GM23338 (cell line): ENCODE measurements at regions not wholly inside any gene's neighbourhood (a gene's known extent, or its start where the extent isn't known, plus 50 kb on each side); places are given as distances from the start of the nearest gene placed in this dataset.

Experiments
- ATAC-seq: fragments of 200-7000 bp; cut with Tn5 transposase; 3 replicates; pipeline ENCODE4 v1.9.1; 2020
- DNase-seq: peaks from one replicate; pipeline ENCODE4 v3.0.0-alpha.2; 2015; ENCODE audit warnings: low spot score
- H2AFZ ChIP-seq: fragments of 200-600 bp; sonication (generic); 2 replicates; pipeline ENCODE4 v1.8.0; 2016; ENCODE audit warnings: antibody characterized with exemption, mild to moderate bottlenecking, moderate library complexity
- H3F3A ChIP-seq: fragments of 200-600 bp; sonication (generic); replicated peaks from 2 replicates; pipeline ENCODE4 v1.8.0; 2017; ENCODE audit warnings: antibody characterized with exemption, mixed run types, low read depth
- H3K27ac ChIP-seq: fragments of 200-600 bp; sonication (generic); 2 replicates; pipeline ENCODE4 v1.6.1; 2016; ENCODE audit warnings: low read depth
- H3K27me3 ChIP-seq: fragments of 200-600 bp; sonication (generic); 2 replicates; pipeline ENCODE4 v1.8.0; 2016; ENCODE audit warnings: mild to moderate bottlenecking, mixed run types, moderate library complexity; ENCODE audit not compliant: insufficient read depth
- H3K36me3 ChIP-seq: fragments of 200-600 bp; sonication (generic); 2 replicates; pipeline ENCODE4 v1.8.0; 2016; ENCODE audit warnings: mild to moderate bottlenecking; ENCODE audit not compliant: insufficient read depth
- H3K4me1 ChIP-seq: fragments of 200-600 bp; sonication (generic); 2 replicates; pipeline ENCODE4 v1.8.0; 2016; ENCODE audit warnings: mild to moderate bottlenecking, moderate library complexity; ENCODE audit not compliant: insufficient read depth
- H3K4me2 ChIP-seq: fragments of 200-600 bp; sonication (generic); 2 replicates; pipeline ENCODE4 v1.7.1; 2017; ENCODE audit warnings: mixed run types
- H3K4me3 ChIP-seq: fragments of 200-600 bp; sonication (generic); 2 replicates; pipeline ENCODE4 v1.6.1; 2016; ENCODE audit warnings: mixed run types
- H3K79me2 ChIP-seq: fragments of 200-600 bp; sonication (generic); replicated peaks from 2 replicates; pipeline ENCODE4 v1.8.0; 2017; ENCODE audit warnings: mild to moderate bottlenecking; ENCODE audit not compliant: insufficient read depth
- H3K9me2 ChIP-seq: fragments of 200-600 bp; sonication (generic); 2 replicates; pipeline ENCODE4 v1.8.0; 2017; ENCODE audit not compliant: insufficient read depth
- H4K20me1 ChIP-seq: fragments of 200-600 bp; sonication (generic); replicated peaks from 2 replicates; pipeline ENCODE4 v1.8.0; 2017; ENCODE audit warnings: mild to moderate bottlenecking; ENCODE audit not compliant: insufficient read depth
- H3K27ac Mint-ChIP-seq: 2 replicates; pipeline ENCODE4 v1.8.0; 2020; ENCODE audit warnings: inconsistent platforms, mild to moderate bottlenecking, moderate library complexity, mixed read lengths
- H3K27me3 Mint-ChIP-seq: 3 replicates; pipeline ENCODE4 v1.8.0; 2022; ENCODE audit warnings: low read depth, mild to moderate bottlenecking, moderate library complexity, mixed read lengths, inconsistent platforms; ENCODE audit not compliant: insufficient read depth, poor library complexity
- H3K36me3 Mint-ChIP-seq: 3 replicates; pipeline ENCODE4 v1.8.0; 2021; ENCODE audit warnings: low read depth, mild to moderate bottlenecking, inconsistent platforms, moderate library complexity, mixed read lengths
- H3K4me1 Mint-ChIP-seq: 3 replicates; pipeline ENCODE4 v1.8.0; 2020; ENCODE audit warnings: mild to moderate bottlenecking, inconsistent platforms, mixed read lengths
- H3K4me3 Mint-ChIP-seq: 3 replicates; pipeline ENCODE4 v1.8.0; 2021; ENCODE audit warnings: moderate library complexity, mild to moderate bottlenecking, inconsistent platforms, mixed read lengths
- H3K9me3 Mint-ChIP-seq: 3 replicates; pipeline ENCODE4 v1.8.0; 2020; ENCODE audit warnings: moderate library complexity, mild to moderate bottlenecking, inconsistent platforms, mixed read lengths
- CREB1 ChIP-seq: fragments of 250-450 bp; sonication (Bioruptor Pico); IDR thresholded peaks from 2 replicates; pipeline ENCODE4 v1.5.0; 2020; ENCODE audit warnings: low read depth, mild to moderate bottlenecking, moderate library complexity
- CTCF ChIP-seq, 2 experiments: fragments of 200-600 bp in 1 of 2; sonication (generic) in 1 of 2; conservative IDR thresholded peaks; 2 replicates each; pipeline versions ENCODE4 v1.5.1 to v1.6.1; 2016 to 2017; ENCODE audit warnings: antibody characterized with exemption in 2 of 2, low read depth in 2 of 2, mild to moderate bottlenecking in 2 of 2, moderate library complexity in 1 of 2
- ETS1 ChIP-seq: IDR thresholded peaks from 2 replicates; pipeline ENCODE4 v1.6.1; 2016; ENCODE audit warnings: antibody characterized with exemption
- EZH2 ChIP-seq: fragments of 200-600 bp; sonication (generic); IDR thresholded peaks from one replicate; pipeline ENCODE4 v1.8.0; 2017; ENCODE audit warnings: antibody characterized with exemption, mild to moderate bottlenecking, low read depth; ENCODE audit not compliant: unreplicated experiment
- EZH2phosphoT487 ChIP-seq: fragments of 200-600 bp; sonication (generic); IDR thresholded peaks from one replicate; pipeline ENCODE4 v1.8.1; 2018; ENCODE audit warnings: antibody characterized with exemption; ENCODE audit not compliant: unreplicated experiment
- JUNB ChIP-seq: IDR thresholded peaks from one replicate; pipeline ENCODE4 v1.6.1; 2016; ENCODE audit warnings: antibody characterized with exemption; ENCODE audit not compliant: unreplicated experiment
- NANOG ChIP-seq: IDR thresholded peaks from 2 replicates; pipeline ENCODE4 v1.6.1; 2016; ENCODE audit warnings: antibody characterized with exemption, borderline replicate concordance
- POLR2AphosphoS5 ChIP-seq: IDR thresholded peaks from 2 replicates; pipeline ENCODE4 v1.6.1; 2016; ENCODE audit warnings: antibody characterized with exemption, low read depth
- REST ChIP-seq: IDR thresholded peaks from one replicate; pipeline ENCODE4 v1.6.1; 2018; ENCODE audit warnings: antibody characterized with exemption; ENCODE audit not compliant: unreplicated experiment
- STAT1 ChIP-seq: IDR thresholded peaks from one replicate; pipeline ENCODE4 v1.6.1; 2016; ENCODE audit warnings: antibody characterized with exemption; ENCODE audit not compliant: unreplicated experiment
- ZNF114 ChIP-seq: fragments of 250-450 bp; sonication (Bioruptor Pico); IDR thresholded peaks from 2 replicates; pipeline ENCODE4 v1.5.0; 2020; ENCODE audit warnings: mild to moderate bottlenecking, moderate library complexity
- ZNF331 ChIP-seq: fragments of 250-450 bp; sonication (Bioruptor Pico); IDR thresholded peaks from 2 replicates; pipeline ENCODE4 v1.5.0; 2020; ENCODE audit warnings: low read depth, mild to moderate bottlenecking, moderate library complexity
- ZNF462 ChIP-seq: fragments of 250-450 bp; sonication (Bioruptor Pico); IDR thresholded peaks from 2 replicates; pipeline ENCODE4 v1.5.0; 2020; ENCODE audit warnings: mild to moderate bottlenecking, moderate library complexity

GRCh38 chr14:25233613-25234012 is 183.7 kb upstream of the STXBP6 start:
- peaks cover 11% of the 10 kb centered on the region for H3K4me1 Mint-ChIP-seq
- DNase-seq (no peak), ATAC-seq (no peak)
- 0 out of 3 replicates have a peak, but pooled peaks cover 1% of the 10 kb centered on the region for H3K36me3 Mint-ChIP-seq
- H3K27ac Mint-ChIP-seq: no peak overlapping the region
- no peak overlapping the region for H3K4me3 Mint-ChIP-seq
- peaks cover 2% of the 10 kb centered on the region for H3K27me3 Mint-ChIP-seq
- Histone ChIP-seq H3K9me2 (no peaks in the 10 kb centered on the region), H3K4me3 (no peak overlapping the region), H3K27ac (no peak overlapping the region), H4K20me1 (no peaks in the 10 kb centered on the region), H2AFZ (no peak overlapping the region), H3K36me3 (no peaks in the 10 kb centered on the region), H3F3A (no peaks in the 10 kb centered on the region), H3K79me2 (no peaks in the 10 kb centered on the region), H3K4me2 (no peak overlapping the region), H3K27me3 (no peaks in the 10 kb centered on the region), H3K4me1 (peaks cover 7% of the 10 kb centered on the region)
- no peaks in the 10 kb centered on the region; the same call in 2 of the 3 replicates for H3K9me3 Mint-ChIP-seq
- TF ChIP-seq JUNB (no peak), CTCF (conservative IDR thresholded peaks at IDR 0.05; ENCODE audit: low read depth in 2 of 2) (no peak), NANOG (no peak), CREB1 (no peak), ZNF331 (CRISPR knock-in tag) (no peak), STAT1 (no peak), POLR2AphosphoS5 (no peak), ETS1 (no peak), ZNF114 (CRISPR knock-in tag) (no peak), EZH2phosphoT487 (no peak), REST (no peak), ZNF462 (CRISPR knock-in tag) (no peak), EZH2 (no peak)
